ENCODE measurements at regions not wholly inside any gene's neighbourhood (a gene's known extent, or its start where the extent isn't known, plus 50 kb on each side); places are given as distances from the start of the nearest gene placed in this dataset.

GRCh38 chr14:84433961-84434360, 1096.0 kb upstream of the FLRT2 start:
- H3K36me3 ChIP-seq (ENCODE audit: insufficient read depth, low read length), result no peaks in the 10 kb centered on the region
- H3K79me2 ChIP-seq (ENCODE audit: low read length), result no peaks in the 10 kb centered on the region
- H3K4me1 ChIP-seq (ENCODE audit: low read length), result no peaks in the 10 kb centered on the region
- no peak for DNase-seq
- no peaks in the 10 kb centered on the region for H4K20me1 ChIP-seq (ENCODE audit: insufficient read depth, low read depth, low read length)
- no peak overlapping the region for H3K4me2 ChIP-seq (ENCODE audit: low read depth, low read length, poor library complexity, severe bottlenecking)
- H3K9me3 ChIP-seq (ENCODE audit: low read length), result no peaks in the 10 kb centered on the region
- no peaks in the 10 kb centered on the region for H3K27me3 ChIP-seq (ENCODE audit: low read length)
- H3K27ac ChIP-seq (ENCODE audit: low read length), result no peak overlapping the region
- no peak overlapping the region for H3K4me3 ChIP-seq (ENCODE audit: low read length)
- H3K9ac ChIP-seq (ENCODE audit: low read length), result no peak overlapping the region
- H2AFZ ChIP-seq (ENCODE audit: low read length), result no peak overlapping the region
- no peaks in the 10 kb centered on the region for H3K9me2 ChIP-seq (replicated peaks; ENCODE audit: insufficient read depth, low read length)

DNA sequence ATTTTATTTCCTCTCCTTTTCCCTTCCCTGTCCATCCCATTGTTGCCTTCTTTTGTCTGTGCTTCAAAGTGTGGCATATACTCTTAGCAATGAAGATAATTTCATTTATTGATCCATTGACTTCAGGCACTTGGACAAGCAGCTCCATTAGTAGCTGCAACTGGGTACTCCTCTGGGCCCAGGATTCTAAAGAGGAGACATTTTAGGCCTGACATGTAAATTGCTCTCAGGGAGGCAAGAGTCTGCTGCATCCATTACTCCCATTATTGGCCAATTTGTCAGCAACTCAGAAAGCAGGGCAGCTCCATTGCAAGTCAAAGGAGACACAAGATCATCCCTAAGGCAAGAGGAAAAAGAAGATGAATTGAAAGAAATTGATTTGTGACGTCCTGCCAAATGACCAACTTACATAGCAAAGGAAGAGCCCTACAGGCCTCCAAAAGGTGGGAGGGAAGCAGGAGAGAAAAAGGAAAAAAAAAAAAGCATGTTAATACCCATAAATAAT, 1094.1 kb upstream of the FLRT2 start:
- Histone ChIP-seq H3K27me3 (ENCODE audit: low read length) (no peaks in the 10 kb centered on the region), H3K36me3 (ENCODE audit: insufficient read depth, low read length) (no peaks in the 10 kb centered on the region), H3K79me2 (ENCODE audit: low read length) (no peaks in the 10 kb centered on the region), H3K4me3 (ENCODE audit: low read length) (no peak overlapping the region), H3K27ac (ENCODE audit: low read length) (no peak overlapping the region), H3K9me3 (ENCODE audit: low read length) (no peaks in the 10 kb centered on the region), H2AFZ (ENCODE audit: low read length) (no peak overlapping the region), H3K9me2 (replicated peaks; ENCODE audit: insufficient read depth, low read length) (no peaks in the 10 kb centered on the region), H3K9ac (ENCODE audit: low read length) (no peak overlapping the region), H3K4me1 (ENCODE audit: low read length) (no peaks in the 10 kb centered on the region), H3K4me2 (ENCODE audit: low read depth, low read length, poor library complexity, severe bottlenecking) (no peak overlapping the region), H4K20me1 (ENCODE audit: insufficient read depth, low read depth, low read length) (no peaks in the 10 kb centered on the region)
- no peak for DNase-seq

GRCh38 chr14:84436528-84436927, 1093.4 kb upstream of the FLRT2 start:
- H3K9me2 ChIP-seq (replicated peaks; ENCODE audit: insufficient read depth, low read length), result no peaks in the 10 kb centered on the region
- H3K4me1 ChIP-seq (ENCODE audit: low read length), result peaks cover 4% of the 10 kb centered on the region
- no peaks in the 10 kb centered on the region for H3K27me3 ChIP-seq (ENCODE audit: low read length)
- no peak overlapping the region for H3K9ac ChIP-seq (ENCODE audit: low read length)
- DNase-seq, result no peak
- H4K20me1 ChIP-seq (ENCODE audit: insufficient read depth, low read depth, low read length), result no peaks in the 10 kb centered on the region
- no peak overlapping the region for H3K27ac ChIP-seq (ENCODE audit: low read length)
- H3K36me3 ChIP-seq (ENCODE audit: insufficient read depth, low read length), result no peaks in the 10 kb centered on the region
- no peaks in the 10 kb centered on the region for H3K9me3 ChIP-seq (ENCODE audit: low read length)
- no peak overlapping the region for H3K4me2 ChIP-seq (ENCODE audit: low read depth, low read length, poor library complexity, severe bottlenecking)
- H3K79me2 ChIP-seq (ENCODE audit: low read length), result no peaks in the 10 kb centered on the region
- H2AFZ ChIP-seq (ENCODE audit: low read length), result no peak overlapping the region
- H3K4me3 ChIP-seq (ENCODE audit: low read length), result no peak overlapping the region

GRCh38 chr14:84442521-84442920, 1087.4 kb upstream of the FLRT2 start:
- Histone ChIP-seq H4K20me1 (ENCODE audit: insufficient read depth, low read depth, low read length) (no peaks in the 10 kb centered on the region), H3K36me3 (ENCODE audit: insufficient read depth, low read length) (no peaks in the 10 kb centered on the region), H3K4me3 (ENCODE audit: low read length) (no peak overlapping the region), H3K27ac (ENCODE audit: low read length) (no peak overlapping the region), H3K9me3 (ENCODE audit: low read length) (no peaks in the 10 kb centered on the region), H3K4me1 (ENCODE audit: low read length) (peaks cover 9% of the 10 kb centered on the region), H3K9me2 (replicated peaks; ENCODE audit: insufficient read depth, low read length) (no peaks in the 10 kb centered on the region), H3K4me2 (ENCODE audit: low read depth, low read length, poor library complexity, severe bottlenecking) (no peak overlapping the region), H2AFZ (ENCODE audit: low read length) (no peak overlapping the region), H3K9ac (ENCODE audit: low read length) (no peak overlapping the region), H3K79me2 (ENCODE audit: low read length) (no peaks in the 10 kb centered on the region), H3K27me3 (ENCODE audit: low read length) (no peaks in the 10 kb centered on the region)
- DNase-seq, result no peak

DNA sequence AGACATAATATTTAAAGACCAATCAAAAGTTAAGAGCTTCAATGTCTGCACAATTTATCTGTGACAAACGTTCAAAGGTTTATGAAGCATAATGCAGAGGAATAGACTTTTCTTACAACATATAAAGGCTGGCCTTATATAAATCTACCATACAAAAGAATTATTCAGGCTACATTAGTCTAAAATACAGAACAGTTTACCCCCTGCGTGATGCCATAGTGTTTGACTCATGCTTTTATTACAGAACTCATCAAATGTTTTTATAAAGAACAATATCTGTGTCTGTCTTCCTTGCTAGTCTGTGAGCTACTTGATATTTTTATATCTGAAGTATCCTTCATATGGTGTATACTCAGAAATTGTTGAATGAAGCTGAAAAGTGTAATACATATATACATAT, 1084.5 kb upstream of the FLRT2 start:
- Histone ChIP-seq H3K9me2 (replicated peaks; ENCODE audit: insufficient read depth, low read length) (no peaks in the 10 kb centered on the region), H3K79me2 (ENCODE audit: low read length) (no peaks in the 10 kb centered on the region), H4K20me1 (ENCODE audit: insufficient read depth, low read depth, low read length) (no peaks in the 10 kb centered on the region), H3K9me3 (ENCODE audit: low read length) (no peaks in the 10 kb centered on the region), H3K27ac (ENCODE audit: low read length) (no peak overlapping the region), H3K4me3 (ENCODE audit: low read length) (no peak overlapping the region), H3K4me1 (ENCODE audit: low read length) (peaks cover 9% of the 10 kb centered on the region), H2AFZ (ENCODE audit: low read length) (no peak overlapping the region), H3K4me2 (ENCODE audit: low read depth, low read length, poor library complexity, severe bottlenecking) (no peak overlapping the region), H3K27me3 (ENCODE audit: low read length) (no peaks in the 10 kb centered on the region), H3K9ac (ENCODE audit: low read length) (no peak overlapping the region), H3K36me3 (ENCODE audit: insufficient read depth, low read length) (no peaks in the 10 kb centered on the region)
- DNase-seq, result no peak

DNA sequence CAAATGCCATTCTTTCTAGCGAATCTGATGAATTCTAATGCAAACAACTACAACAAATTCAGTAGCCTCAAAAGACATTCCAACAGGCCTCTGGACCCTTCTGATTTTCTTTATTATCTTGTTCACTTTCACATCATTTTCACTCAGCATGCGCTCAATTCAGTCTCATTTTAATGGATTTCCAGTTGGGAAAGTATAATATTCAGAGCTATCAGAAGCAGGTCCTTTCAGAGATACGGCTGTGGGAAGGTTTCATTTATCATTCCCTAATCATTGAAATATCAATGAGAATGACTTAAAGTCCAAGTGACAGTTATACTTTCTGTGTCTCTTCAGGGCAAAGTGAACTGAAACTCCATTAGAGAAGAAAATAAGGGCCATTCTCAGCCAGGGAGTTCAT, 1083.7 kb upstream of the FLRT2 start:
- Histone ChIP-seq H2AFZ (ENCODE audit: low read length) (no peak overlapping the region), H3K4me3 (ENCODE audit: low read length) (no peak overlapping the region), H3K4me2 (ENCODE audit: low read depth, low read length, poor library complexity, severe bottlenecking) (no peak overlapping the region), H3K9me3 (ENCODE audit: low read length) (no peaks in the 10 kb centered on the region), H3K27me3 (ENCODE audit: low read length) (no peaks in the 10 kb centered on the region), H3K36me3 (ENCODE audit: insufficient read depth, low read length) (no peaks in the 10 kb centered on the region), H3K9ac (ENCODE audit: low read length) (no peak overlapping the region), H3K9me2 (replicated peaks; ENCODE audit: insufficient read depth, low read length) (no peaks in the 10 kb centered on the region), H4K20me1 (ENCODE audit: insufficient read depth, low read depth, low read length) (no peaks in the 10 kb centered on the region), H3K79me2 (ENCODE audit: low read length) (no peaks in the 10 kb centered on the region), H3K4me1 (ENCODE audit: low read length) (peaks cover 8% of the 10 kb centered on the region), H3K27ac (ENCODE audit: low read length) (no peak overlapping the region)
- DNase-seq, result no peak

GRCh38 chr14:84453307-84453950, 1076.5 kb upstream of the FLRT2 start:
- DNase-seq, result no peak
- no peaks in the 10 kb centered on the region for H3K36me3 ChIP-seq (ENCODE audit: insufficient read depth, low read length)
- no peaks in the 10 kb centered on the region for H4K20me1 ChIP-seq (ENCODE audit: insufficient read depth, low read depth, low read length)
- H3K9ac ChIP-seq (ENCODE audit: low read length), result no peak overlapping the region
- H3K9me3 ChIP-seq (ENCODE audit: low read length), result no peaks in the 10 kb centered on the region
- H3K9me2 ChIP-seq (replicated peaks; ENCODE audit: insufficient read depth, low read length), result no peaks in the 10 kb centered on the region
- no peaks in the 10 kb centered on the region for H3K4me1 ChIP-seq (ENCODE audit: low read length)
- H3K79me2 ChIP-seq (ENCODE audit: low read length), result no peaks in the 10 kb centered on the region
- no peak overlapping the region for H3K27ac ChIP-seq (ENCODE audit: low read length)
- no peaks in the 10 kb centered on the region for H3K27me3 ChIP-seq (ENCODE audit: low read length)
- no peak overlapping the region for H3K4me2 ChIP-seq (ENCODE audit: low read depth, low read length, poor library complexity, severe bottlenecking)
- no peak overlapping the region for H3K4me3 ChIP-seq (ENCODE audit: low read length)
- no peak overlapping the region for H2AFZ ChIP-seq (ENCODE audit: low read length)

DNA sequence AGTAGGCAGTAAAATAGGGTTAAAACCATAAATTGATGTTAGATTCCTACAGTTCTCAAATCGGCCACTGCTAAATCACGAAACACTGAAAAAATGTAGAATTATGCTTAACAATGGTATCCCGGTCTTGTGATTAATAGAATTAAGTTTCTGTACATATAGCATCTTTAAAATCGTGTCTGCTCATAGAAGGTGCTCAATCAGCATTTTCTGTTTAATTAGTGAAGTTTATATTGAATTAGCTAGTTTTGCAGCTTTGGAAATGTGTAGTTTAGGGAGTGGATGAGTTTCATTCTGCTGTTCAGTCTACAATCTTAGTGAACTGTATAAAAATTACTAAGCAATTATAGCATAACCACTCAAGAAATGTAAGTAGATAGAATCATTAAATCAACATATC, 1075.8 kb upstream of the FLRT2 start:
- no peaks in the 10 kb centered on the region for H4K20me1 ChIP-seq (ENCODE audit: insufficient read depth, low read depth, low read length)
- no peak overlapping the region for H3K4me2 ChIP-seq (ENCODE audit: low read depth, low read length, poor library complexity, severe bottlenecking)
- DNase-seq, result no peak
- no peaks in the 10 kb centered on the region for H3K9me3 ChIP-seq (ENCODE audit: low read length)
- H3K79me2 ChIP-seq (ENCODE audit: low read length), result no peaks in the 10 kb centered on the region
- no peak overlapping the region for H3K4me3 ChIP-seq (ENCODE audit: low read length)
- H3K36me3 ChIP-seq (ENCODE audit: insufficient read depth, low read length), result no peaks in the 10 kb centered on the region
- no peak overlapping the region for H3K27ac ChIP-seq (ENCODE audit: low read length)
- no peak overlapping the region for H2AFZ ChIP-seq (ENCODE audit: low read length)
- no peaks in the 10 kb centered on the region for H3K9me2 ChIP-seq (replicated peaks; ENCODE audit: insufficient read depth, low read length)
- no peak overlapping the region for H3K9ac ChIP-seq (ENCODE audit: low read length)
- no peaks in the 10 kb centered on the region for H3K27me3 ChIP-seq (ENCODE audit: low read length)
- H3K4me1 ChIP-seq (ENCODE audit: low read length), result no peaks in the 10 kb centered on the region
